Fibroblast of the aortic adventitia (primary cell): ENCODE measurements at regions not wholly inside any gene's neighbourhood (a gene's known extent, or its start where the extent isn't known, plus 50 kb on each side); places are given as distances from the start of the nearest gene placed in this dataset.

Experiments
- DNase-seq: peaks from one replicate; pipeline ENCODE4 v3.0.0-alpha.2; 2010; ENCODE audit warnings: low read depth
- H3K4me3 ChIP-seq: 2 replicates; pipeline ENCODE4 v1.5.1; 2011; ENCODE audit warnings: low read depth, mild to moderate bottlenecking, control low read depth, low read length, moderate library complexity
- TF ChIP-seq, protein P1 (sequence below): IDR thresholded peaks from 2 replicates; pipeline ENCODE4 v1.5.1; 2011; ENCODE audit warnings: mild to moderate bottlenecking, low read length, control low read depth, inconsistent platforms; ENCODE audit not compliant: insufficient read depth

DNA sequence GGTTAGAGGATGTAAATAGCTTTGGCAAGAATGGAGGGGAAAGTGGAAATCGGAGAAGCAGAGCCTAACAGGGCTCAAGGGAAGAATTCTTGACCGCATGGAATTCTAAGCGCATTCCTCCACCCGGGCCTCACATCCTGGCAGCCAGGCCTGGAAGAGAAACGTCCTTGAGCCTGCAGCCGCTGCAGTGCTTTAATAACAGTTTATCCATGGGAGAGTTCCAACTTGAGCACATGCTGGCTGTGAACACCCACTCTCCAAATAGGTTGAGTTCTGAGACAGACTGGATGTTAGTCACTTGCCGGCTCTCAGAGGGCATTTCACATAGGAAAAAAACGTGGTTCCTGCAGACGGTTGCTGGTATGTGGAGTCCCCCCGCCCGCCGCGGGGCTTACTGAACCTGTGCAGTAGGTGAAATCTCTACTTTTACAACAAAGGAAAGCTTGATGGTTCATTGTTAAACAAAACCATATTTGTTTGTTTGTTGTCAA, 61.4 kb upstream of the STEAP1B start:
- peak; percentile 99 for DNase-seq
- TF ChIP-seq, protein P1, sequence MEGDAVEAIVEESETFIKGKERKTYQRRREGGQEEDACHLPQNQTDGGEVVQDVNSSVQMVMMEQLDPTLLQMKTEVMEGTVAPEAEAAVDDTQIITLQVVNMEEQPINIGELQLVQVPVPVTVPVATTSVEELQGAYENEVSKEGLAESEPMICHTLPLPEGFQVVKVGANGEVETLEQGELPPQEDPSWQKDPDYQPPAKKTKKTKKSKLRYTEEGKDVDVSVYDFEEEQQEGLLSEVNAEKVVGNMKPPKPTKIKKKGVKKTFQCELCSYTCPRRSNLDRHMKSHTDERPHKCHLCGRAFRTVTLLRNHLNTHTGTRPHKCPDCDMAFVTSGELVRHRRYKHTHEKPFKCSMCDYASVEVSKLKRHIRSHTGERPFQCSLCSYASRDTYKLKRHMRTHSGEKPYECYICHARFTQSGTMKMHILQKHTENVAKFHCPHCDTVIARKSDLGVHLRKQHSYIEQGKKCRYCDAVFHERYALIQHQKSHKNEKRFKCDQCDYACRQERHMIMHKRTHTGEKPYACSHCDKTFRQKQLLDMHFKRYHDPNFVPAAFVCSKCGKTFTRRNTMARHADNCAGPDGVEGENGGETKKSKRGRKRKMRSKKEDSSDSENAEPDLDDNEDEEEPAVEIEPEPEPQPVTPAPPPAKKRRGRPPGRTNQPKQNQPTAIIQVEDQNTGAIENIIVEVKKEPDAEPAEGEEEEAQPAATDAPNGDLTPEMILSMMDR = no peak
- peak overlapping the region; percentile 32 for H3K4me3 ChIP-seq

DNA sequence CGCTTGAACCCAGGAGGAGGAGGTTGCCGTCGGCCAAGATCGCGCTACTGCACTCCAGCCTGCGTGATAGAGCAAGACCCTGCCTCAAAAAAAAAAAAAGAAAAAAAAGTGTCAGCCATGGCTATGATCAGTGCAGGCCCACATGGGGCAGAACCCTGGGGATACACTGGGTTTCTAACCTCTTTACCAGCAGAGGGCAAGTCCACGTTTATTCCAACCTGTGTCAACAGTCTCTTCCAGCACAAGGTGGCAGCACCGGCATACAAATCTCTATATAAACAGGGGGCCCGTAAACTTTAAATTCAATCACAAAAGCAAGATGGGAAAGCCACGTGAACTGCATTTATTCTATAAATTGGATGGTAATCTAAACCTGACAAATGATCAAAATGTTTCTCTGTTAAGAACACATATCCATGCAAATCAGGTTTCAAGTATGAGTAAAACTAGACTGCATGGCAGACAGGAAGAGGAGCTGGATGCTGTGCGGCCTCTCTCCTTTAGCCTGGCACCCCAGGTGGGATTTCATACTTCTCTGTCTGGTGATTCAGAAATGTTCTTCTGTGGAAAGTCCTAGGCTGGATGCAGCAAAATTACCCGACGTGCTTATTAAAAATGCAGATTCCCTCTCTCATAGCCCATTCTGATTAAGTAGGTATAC, 60.0 kb upstream of the STEAP1B start:
- no peak overlapping the region for H3K4me3 ChIP-seq
- TF ChIP-seq, protein P1 = peak; percentile 84
- DNase-seq = peak; percentile 92

DNA sequence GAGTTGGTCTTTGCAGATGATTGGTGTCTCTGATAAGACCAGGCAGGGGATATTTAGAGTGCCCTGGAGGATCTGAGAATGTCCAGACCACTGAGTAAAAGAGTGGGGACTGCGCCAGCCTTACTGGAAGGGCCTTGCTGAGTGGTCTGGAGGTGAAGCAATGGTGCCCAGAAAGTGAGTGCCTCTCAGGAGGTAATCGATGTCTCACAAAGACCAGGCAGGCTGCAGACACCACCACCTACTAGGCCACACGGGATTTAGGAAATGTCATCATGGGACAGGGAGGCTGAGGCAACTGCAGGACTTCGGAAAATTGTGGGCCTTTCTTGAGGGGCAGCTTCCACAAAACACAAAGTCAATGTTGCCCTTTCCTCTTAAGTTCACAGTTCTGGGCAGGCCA, 57.2 kb upstream of the STEAP1B start:
- no peak for DNase-seq
- H3K4me3 ChIP-seq = no peak overlapping the region
- TF ChIP-seq, protein P1 = no peak

DNA sequence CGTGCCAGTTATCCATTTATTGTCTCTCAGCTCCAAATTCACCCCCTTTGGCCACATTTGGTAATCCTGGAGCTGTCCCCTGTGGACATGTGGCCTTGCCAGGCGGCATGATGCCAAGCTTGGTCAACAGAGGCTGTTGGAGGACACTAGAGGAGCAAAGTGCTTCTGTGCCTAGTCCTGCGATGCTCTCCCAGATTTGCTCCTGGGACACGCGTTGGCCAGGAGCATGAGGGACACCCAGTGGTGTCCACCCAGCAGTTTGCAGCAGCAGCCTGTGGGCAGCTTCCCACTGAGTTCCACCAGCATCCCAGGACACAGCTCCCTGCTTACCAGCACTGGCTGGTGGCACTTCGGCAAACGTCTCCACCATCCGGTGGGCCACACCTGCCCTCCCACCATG, 55.5 kb upstream of the STEAP1B start:
- DNase-seq = no peak
- TF ChIP-seq, protein P1 = no peak
- H3K4me3 ChIP-seq = no peak overlapping the region

- TF ChIP-seq, protein P1 = no peak
- H3K4me3 ChIP-seq = no peak overlapping the region
- DNase-seq = no peak
Observed at GRCh38 chr7:22554184-22554583, 54.2 kb upstream of the STEAP1B start.

DNA sequence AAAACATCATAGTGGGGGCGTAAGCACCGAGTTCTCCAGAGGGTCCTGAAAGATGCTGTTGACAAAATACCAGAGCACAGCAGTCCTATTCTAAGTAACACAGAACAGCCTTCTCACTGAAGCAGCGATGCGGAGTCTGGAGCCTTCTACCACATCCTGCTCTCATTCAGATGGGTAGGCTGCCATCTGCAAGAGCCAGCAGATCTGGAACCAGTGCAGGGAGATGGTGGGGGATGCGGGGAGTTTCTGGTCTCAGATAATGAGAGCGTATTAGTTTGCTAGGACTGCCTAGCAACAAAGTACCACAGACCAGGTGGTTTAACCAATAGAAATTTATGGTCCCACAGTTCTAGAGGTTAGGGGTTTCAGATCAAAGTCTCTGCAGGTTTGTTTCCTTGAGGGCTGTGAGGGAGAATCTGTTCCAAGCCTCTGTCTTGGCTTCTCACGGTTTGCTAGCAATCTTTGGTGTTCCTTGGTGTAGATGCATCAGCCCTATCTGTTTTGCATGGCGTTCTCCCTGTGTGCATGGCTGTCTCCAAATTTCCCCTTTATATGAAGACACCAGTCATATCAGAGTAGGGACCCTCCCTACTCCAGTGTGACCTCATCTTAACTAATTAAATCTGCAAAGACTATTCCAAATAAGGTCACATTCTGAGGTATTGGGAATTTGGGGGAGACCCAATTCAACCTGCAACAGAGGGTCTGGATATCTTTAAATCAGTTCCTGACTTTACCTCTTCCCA, 52.0 kb upstream of the STEAP1B start:
- DNase-seq = no peak
- TF ChIP-seq, protein P1 = no peak
- H3K4me3 ChIP-seq = no peak overlapping the region
